OCI-LY1 (cell line): ENCODE measurements at regions not wholly inside any gene's neighbourhood (a gene's known extent, or its start where the extent isn't known, plus 50 kb on each side); places are given as distances from the start of the nearest gene placed in this dataset.
"Not testable (repeated sequence)": the region's sequence is repeated elsewhere in the genome, so short reads cannot be mapped to it uniquely, and the experiment has no call there.

Experiments used
- H2AFZ ChIP-seq: fragments of 200-600 bp; sonication (generic), shearing (Covaris generic); 2 replicates; pipeline ENCODE4 v1.6.0; 2014; ENCODE audit warnings: antibody characterized with exemption, mild to moderate bottlenecking, low read length
- H3F3A ChIP-seq: fragments of 200-600 bp; sonication (generic), shearing (Covaris generic); 2 replicates; pipeline ENCODE4 v1.6.0; 2014; ENCODE audit warnings: mild to moderate bottlenecking, antibody characterized with exemption, low read length, moderate library complexity; ENCODE audit not compliant: insufficient read depth
- H3K27ac ChIP-seq: fragments of 200-600 bp; sonication (generic); 2 replicates; pipeline ENCODE4 v1.5.1; 2014; ENCODE audit warnings: low read length, mixed run types, mild to moderate bottlenecking, low read depth; ENCODE audit not compliant: poor library complexity, severe bottlenecking
- H3K27me3 ChIP-seq: fragments of 200-600 bp; sonication (generic); 2 replicates; pipeline ENCODE4 v1.6.0; 2014; ENCODE audit warnings: antibody characterized with exemption, mild to moderate bottlenecking, low read length, moderate library complexity; ENCODE audit not compliant: insufficient read depth
- H3K36me3 ChIP-seq: fragments of 200-600 bp; sonication (generic); 2 replicates; pipeline ENCODE4 v1.6.1; 2014; ENCODE audit warnings: mild to moderate bottlenecking, antibody characterized with exemption, low read length, moderate library complexity, mixed read lengths; ENCODE audit not compliant: insufficient read depth
- H3K4me1 ChIP-seq: fragments of 200-600 bp; sonication (generic); 2 replicates; pipeline ENCODE4 v1.5.1; 2014; ENCODE audit warnings: mild to moderate bottlenecking, low read length, moderate library complexity; ENCODE audit not compliant: insufficient read depth, severe bottlenecking
- H3K4me2 ChIP-seq: fragments of 200-600 bp; sonication (generic), shearing (Covaris generic); 2 replicates; pipeline ENCODE4 v1.6.1; 2014; ENCODE audit warnings: low read length
- H3K4me3 ChIP-seq: fragments of 200-600 bp; sonication (generic); 2 replicates; pipeline ENCODE4 v1.5.1; 2014; ENCODE audit warnings: low read length, low read depth, mild to moderate bottlenecking, mixed read lengths; ENCODE audit not compliant: poor library complexity, severe bottlenecking
- H3K79me2 ChIP-seq: fragments of 200-600 bp; shearing (Covaris generic); 2 replicates; pipeline ENCODE4 v1.6.1; 2016; ENCODE audit warnings: mixed run types, low read length, mixed read lengths; ENCODE audit not compliant: insufficient read depth
- H3K9ac ChIP-seq: fragments of 200-600 bp; sonication (generic), shearing (Covaris generic); 2 replicates; pipeline ENCODE4 v1.6.1; 2014; ENCODE audit warnings: mild to moderate bottlenecking, low read length, mixed read lengths
- H3K9me2 ChIP-seq: fragments of 200-600 bp; sonication (generic), shearing (Covaris generic); 2 replicates; pipeline ENCODE4 v1.6.1; 2014; ENCODE audit warnings: low read depth, mild to moderate bottlenecking, low read length, mixed read lengths
- H3K9me3 ChIP-seq: fragments of 200-600 bp; shearing (Covaris generic); 2 replicates; pipeline ENCODE4 v1.6.1; 2014; ENCODE audit warnings: low read length, mixed read lengths
- H4K20me1 ChIP-seq: fragments of 200-600 bp; sonication (generic), shearing (Covaris generic); 2 replicates; pipeline ENCODE4 v1.6.0; 2016; ENCODE audit warnings: mild to moderate bottlenecking, low read length; ENCODE audit not compliant: insufficient read depth
- EZH2 ChIP-seq: fragments of 200-600 bp; sonication (generic), shearing (Covaris generic); IDR thresholded peaks from 2 replicates; pipeline ENCODE4 v1.8.0; 2017; ENCODE audit warnings: borderline replicate concordance, mixed run types, mild to moderate bottlenecking, antibody characterized with exemption, low read length, moderate library complexity, mixed read lengths
- TF ChIP-seq, protein P1 (sequence below): fragments of 200-600 bp; sonication (generic), shearing (Covaris generic); IDR thresholded peaks from 2 replicates; pipeline ENCODE4 v1.5.1; 2017; ENCODE audit warnings: mild to moderate bottlenecking, antibody characterized with exemption, low read length, moderate library complexity, mixed read lengths

DNA sequence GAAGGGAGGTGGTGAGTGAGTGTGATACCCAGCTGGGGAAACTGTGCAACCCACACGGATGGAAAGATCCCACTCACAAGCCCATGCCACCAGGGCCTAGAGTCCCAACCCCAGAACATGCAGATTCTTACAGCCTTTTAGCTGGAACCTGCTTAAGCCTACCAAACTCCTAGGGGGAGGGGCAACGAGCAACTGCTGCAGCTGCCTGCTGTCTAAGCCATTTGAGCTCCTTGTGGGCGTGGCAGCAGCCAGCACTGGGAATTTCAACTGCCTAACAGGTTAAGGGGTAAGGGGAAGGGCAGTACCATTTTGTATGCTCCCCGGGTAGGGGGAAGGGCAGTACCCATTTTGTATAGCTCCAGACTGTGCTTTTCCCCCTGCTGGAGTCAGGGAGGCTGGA, 673.2 kb upstream of the BCHE start:
- Histone ChIP-seq H3K9me2 (no peaks in the 10 kb centered on the region), H3K4me1 (no peaks in the 10 kb centered on the region), H3F3A (no peaks in the 10 kb centered on the region), H3K36me3 (no peaks in the 10 kb centered on the region), H3K4me3 (no peak overlapping the region), H3K9ac (no peak overlapping the region), H3K79me2 (no peaks in the 10 kb centered on the region), H2AFZ (no peak overlapping the region), H3K4me2 (no peak overlapping the region), H3K27me3 (no peaks in the 10 kb centered on the region), H3K27ac (no peak overlapping the region), H3K9me3 (no peaks in the 10 kb centered on the region), H4K20me1 (no peaks in the 10 kb centered on the region)
- no peak for TF ChIP-seq EZH2
- TF ChIP-seq, protein P1, sequence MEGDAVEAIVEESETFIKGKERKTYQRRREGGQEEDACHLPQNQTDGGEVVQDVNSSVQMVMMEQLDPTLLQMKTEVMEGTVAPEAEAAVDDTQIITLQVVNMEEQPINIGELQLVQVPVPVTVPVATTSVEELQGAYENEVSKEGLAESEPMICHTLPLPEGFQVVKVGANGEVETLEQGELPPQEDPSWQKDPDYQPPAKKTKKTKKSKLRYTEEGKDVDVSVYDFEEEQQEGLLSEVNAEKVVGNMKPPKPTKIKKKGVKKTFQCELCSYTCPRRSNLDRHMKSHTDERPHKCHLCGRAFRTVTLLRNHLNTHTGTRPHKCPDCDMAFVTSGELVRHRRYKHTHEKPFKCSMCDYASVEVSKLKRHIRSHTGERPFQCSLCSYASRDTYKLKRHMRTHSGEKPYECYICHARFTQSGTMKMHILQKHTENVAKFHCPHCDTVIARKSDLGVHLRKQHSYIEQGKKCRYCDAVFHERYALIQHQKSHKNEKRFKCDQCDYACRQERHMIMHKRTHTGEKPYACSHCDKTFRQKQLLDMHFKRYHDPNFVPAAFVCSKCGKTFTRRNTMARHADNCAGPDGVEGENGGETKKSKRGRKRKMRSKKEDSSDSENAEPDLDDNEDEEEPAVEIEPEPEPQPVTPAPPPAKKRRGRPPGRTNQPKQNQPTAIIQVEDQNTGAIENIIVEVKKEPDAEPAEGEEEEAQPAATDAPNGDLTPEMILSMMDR: no peak

DNA sequence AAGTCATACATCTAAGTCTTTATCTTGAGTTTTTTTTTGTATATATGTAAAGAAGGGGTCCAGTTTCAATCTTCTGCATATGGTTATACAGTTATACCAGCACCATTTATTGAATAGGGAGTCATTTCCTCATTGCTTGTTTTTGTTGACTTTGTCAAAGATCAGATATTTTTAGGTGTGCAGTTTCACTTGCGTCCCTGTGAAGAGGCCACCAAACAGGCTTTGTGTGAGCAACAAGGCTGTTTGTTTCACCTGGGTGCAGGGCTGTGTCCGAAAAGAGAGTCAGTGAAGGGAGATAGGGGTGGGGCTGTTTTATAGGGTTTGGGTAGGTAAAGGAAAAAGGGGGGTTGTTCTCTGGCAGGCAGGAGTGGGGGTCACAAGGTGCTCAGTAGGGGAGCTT, 663.2 kb upstream of the BCHE start:
- H3F3A ChIP-seq, H3K27ac ChIP-seq, H4K20me1 ChIP-seq, H3K9me2 ChIP-seq, H3K4me1 ChIP-seq, H3K4me2 ChIP-seq, H2AFZ ChIP-seq, H3K9me3 ChIP-seq, H3K27me3 ChIP-seq, H3K79me2 ChIP-seq, H3K4me3 ChIP-seq, H3K9ac ChIP-seq, H3K36me3 ChIP-seq: not testable (repeated sequence)

DNA sequence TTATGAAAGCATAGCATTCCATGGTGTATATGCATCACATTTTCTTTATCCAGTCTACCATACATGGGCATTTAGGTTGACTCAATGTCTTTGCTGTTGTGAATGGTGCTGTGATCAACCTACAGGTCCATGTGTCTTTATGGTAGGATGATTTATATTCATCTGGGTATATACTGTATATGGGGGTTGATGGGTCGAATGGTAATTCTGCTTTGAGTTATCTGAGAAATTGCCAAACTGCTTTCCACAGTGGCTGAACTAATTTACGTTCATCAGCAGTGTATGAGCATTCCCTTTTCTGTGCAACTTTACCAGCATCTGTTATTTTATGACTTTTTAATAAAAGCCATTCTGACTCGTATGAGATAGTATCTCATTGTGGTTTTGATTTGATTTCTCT, 662.4 kb upstream of the BCHE start:
- no peaks in the 10 kb centered on the region for H3K9me3 ChIP-seq
- H3K27me3 ChIP-seq: no peaks in the 10 kb centered on the region
- TF ChIP-seq, protein P1: no peak
- TF ChIP-seq EZH2: no peak
- H3F3A ChIP-seq: no peaks in the 10 kb centered on the region
- no peak overlapping the region for H3K9ac ChIP-seq
- no peak overlapping the region for H3K4me3 ChIP-seq
- H3K36me3 ChIP-seq: no peaks in the 10 kb centered on the region
- no peaks in the 10 kb centered on the region for H3K79me2 ChIP-seq
- H3K4me1 ChIP-seq: no peaks in the 10 kb centered on the region
- H4K20me1 ChIP-seq: no peaks in the 10 kb centered on the region
- H2AFZ ChIP-seq: no peak overlapping the region
- H3K4me2 ChIP-seq: no peak overlapping the region
- no peaks in the 10 kb centered on the region; the same call in 1 of the 2 replicates for H3K9me2 ChIP-seq
- no peak overlapping the region for H3K27ac ChIP-seq

DNA sequence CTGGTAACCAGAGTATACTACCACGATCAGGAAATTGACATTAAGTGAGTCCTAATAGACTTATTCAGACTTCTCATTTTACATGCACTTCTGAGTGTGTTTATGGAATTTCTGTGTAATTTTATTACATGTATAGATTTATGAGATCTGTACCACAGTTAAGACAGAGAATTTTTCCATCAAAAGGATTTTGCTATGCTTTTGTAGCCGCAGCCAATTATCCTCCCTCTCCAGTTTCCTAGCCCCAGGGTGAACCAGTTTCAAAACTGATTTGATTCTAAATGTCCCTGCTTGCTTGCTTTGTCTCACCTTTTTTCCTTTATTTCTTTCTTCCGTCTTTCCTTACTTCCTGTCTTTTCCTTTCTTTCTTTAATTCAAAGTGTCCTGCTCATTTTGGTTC, 661.2 kb upstream of the BCHE start:
- no peaks in the 10 kb centered on the region for H3K27me3 ChIP-seq
- no peaks in the 10 kb centered on the region for H3K36me3 ChIP-seq
- no peaks in the 10 kb centered on the region; the same call in 1 of the 2 replicates for H3K9me2 ChIP-seq
- no peaks in the 10 kb centered on the region for H4K20me1 ChIP-seq
- no peaks in the 10 kb centered on the region for H3K4me1 ChIP-seq
- no peak overlapping the region for H3K4me2 ChIP-seq
- no peak overlapping the region for H2AFZ ChIP-seq
- H3K27ac ChIP-seq: no peak overlapping the region
- TF ChIP-seq, protein P1: no peak
- TF ChIP-seq EZH2: no peak
- H3F3A ChIP-seq: no peaks in the 10 kb centered on the region
- no peak overlapping the region for H3K4me3 ChIP-seq
- no peaks in the 10 kb centered on the region for H3K79me2 ChIP-seq
- no peak overlapping the region for H3K9ac ChIP-seq
- H3K9me3 ChIP-seq: no peaks in the 10 kb centered on the region
